Chondrocyte (in vitro differentiated cells): ENCODE measurements at regions not wholly inside any gene's neighbourhood (a gene's known extent, or its start where the extent isn't known, plus 50 kb on each side); places are given as distances from the start of the nearest gene placed in this dataset.

Source experiments
- DNase-seq: peaks from one replicate; pipeline ENCODE4 v3.0.0; 2021; ENCODE audit warnings: mixed read lengths, low spot score
- H3K27ac Mint-ChIP-seq: one replicate; pipeline ENCODE4 v1.8.0; 2021; ENCODE audit warnings: mild to moderate bottlenecking, moderate library complexity, mixed read lengths; ENCODE audit not compliant: unreplicated experiment
- H3K27me3 Mint-ChIP-seq: 2 replicates; pipeline ENCODE4 v1.8.0; 2021; ENCODE audit warnings: low read depth, mixed read lengths
- H3K36me3 Mint-ChIP-seq: 2 replicates; pipeline ENCODE4 v1.8.0; 2021; ENCODE audit warnings: low read depth, mixed read lengths
- H3K4me1 Mint-ChIP-seq: 2 replicates; pipeline ENCODE4 v1.8.0; 2021; ENCODE audit warnings: low read depth, mild to moderate bottlenecking, mixed read lengths
- H3K4me3 Mint-ChIP-seq: one replicate; pipeline ENCODE4 v1.8.0; 2021; ENCODE audit warnings: mild to moderate bottlenecking, moderate library complexity, mixed read lengths; ENCODE audit not compliant: unreplicated experiment
- H3K9me3 Mint-ChIP-seq: 2 replicates; pipeline ENCODE4 v1.8.0; 2021; ENCODE audit warnings: low read depth, mixed read lengths
- TF ChIP-seq, protein P1 (sequence below): fragments of 200-600 bp; sonication (generic); IDR thresholded peaks from 2 replicates; pipeline ENCODE4 v1.5.0; 2021; ENCODE audit warnings: antibody characterized with exemption, mild to moderate bottlenecking, moderate library complexity

DNA sequence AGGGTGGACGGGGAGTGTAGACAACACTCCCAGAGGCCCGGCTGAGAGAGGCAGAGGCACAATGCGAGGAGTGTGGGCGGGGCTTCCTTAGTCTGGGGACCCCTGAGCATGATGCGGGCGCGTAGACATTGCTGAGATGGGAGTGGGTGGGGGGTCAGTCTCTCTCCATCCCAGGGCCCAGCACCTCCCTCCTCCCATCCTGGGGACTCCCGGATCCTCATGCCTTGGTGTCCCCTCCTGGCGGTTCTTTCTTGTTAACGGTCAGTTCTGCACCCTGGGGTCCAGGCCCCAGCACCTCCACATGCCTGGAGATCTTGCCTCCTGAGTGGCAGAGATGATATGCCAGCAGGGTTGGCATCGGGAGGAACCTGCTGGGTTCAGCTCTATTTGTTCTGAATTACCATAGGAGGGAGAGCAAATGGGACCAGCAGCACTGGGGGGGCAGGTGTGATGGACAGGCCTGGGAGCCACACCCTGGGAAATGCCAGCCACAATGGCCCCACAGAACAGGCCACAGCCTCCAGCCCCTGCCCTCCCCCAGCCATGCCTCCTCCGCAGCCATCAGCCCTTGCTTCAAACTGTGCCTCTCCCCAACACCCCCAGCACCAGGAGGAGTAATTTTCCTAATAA is 55.7 kb downstream of the RTL6 start:
- peaks cover 3% of the 10 kb centered on the region for H3K9me3 Mint-ChIP-seq
- peaks cover 12% of the 10 kb centered on the region for H3K4me1 Mint-ChIP-seq
- no peak overlapping the region for H3K27ac Mint-ChIP-seq
- H3K36me3 Mint-ChIP-seq, result peaks cover 2% of the 10 kb centered on the region
- DNase-seq, result no peak
- H3K4me3 Mint-ChIP-seq, result no peak overlapping the region
- TF ChIP-seq, protein P1, sequence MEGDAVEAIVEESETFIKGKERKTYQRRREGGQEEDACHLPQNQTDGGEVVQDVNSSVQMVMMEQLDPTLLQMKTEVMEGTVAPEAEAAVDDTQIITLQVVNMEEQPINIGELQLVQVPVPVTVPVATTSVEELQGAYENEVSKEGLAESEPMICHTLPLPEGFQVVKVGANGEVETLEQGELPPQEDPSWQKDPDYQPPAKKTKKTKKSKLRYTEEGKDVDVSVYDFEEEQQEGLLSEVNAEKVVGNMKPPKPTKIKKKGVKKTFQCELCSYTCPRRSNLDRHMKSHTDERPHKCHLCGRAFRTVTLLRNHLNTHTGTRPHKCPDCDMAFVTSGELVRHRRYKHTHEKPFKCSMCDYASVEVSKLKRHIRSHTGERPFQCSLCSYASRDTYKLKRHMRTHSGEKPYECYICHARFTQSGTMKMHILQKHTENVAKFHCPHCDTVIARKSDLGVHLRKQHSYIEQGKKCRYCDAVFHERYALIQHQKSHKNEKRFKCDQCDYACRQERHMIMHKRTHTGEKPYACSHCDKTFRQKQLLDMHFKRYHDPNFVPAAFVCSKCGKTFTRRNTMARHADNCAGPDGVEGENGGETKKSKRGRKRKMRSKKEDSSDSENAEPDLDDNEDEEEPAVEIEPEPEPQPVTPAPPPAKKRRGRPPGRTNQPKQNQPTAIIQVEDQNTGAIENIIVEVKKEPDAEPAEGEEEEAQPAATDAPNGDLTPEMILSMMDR, result no peak
- H3K27me3 Mint-ChIP-seq, result no peaks in the 10 kb centered on the region

DNA sequence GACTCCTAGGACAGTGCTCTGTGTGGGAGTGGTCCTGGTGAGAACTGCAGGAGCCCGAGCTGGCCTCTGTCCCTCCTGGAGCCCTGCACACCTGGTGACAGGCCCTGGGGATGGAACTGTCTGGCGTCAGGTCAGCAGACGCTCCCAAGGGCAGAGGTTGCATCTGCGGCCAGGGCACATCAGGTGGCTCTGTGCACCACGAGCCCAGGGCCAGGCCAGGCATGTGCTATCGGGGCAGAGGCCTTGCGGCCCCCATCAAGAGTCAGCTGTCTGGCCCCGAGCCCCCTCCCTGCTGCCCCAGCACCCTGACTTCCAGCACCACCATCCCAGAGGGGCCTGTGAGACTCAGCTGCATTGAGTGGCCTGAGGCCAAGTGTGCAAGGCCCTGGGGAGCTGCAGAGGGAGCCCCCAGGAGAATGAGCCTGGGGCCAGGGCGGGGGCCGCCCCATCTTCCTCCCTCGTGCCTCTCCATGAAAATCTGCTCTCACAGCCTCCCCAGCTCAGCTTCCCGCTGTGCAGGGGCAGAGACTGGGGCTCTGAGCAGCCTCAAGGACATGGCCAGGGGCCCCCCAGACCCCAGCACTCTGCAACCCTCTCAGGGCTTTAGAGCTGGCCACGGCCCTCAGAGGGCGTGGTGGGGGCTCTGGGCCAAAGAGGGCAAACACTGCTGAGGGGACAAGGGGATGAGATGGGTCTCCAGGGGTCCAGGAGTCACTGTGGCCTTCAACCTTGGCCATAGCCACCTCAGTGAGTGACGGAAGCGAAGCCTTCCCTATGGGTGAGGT is 56.4 kb downstream of the RTL6 start:
- DNase-seq, result no peak
- Mint-ChIP-seq H3K4me1 (peaks cover 11% of the 10 kb centered on the region), H3K36me3 (peaks cover 2% of the 10 kb centered on the region), H3K9me3 (peaks cover 2% of the 10 kb centered on the region), H3K4me3 (no peak overlapping the region), H3K27ac (no peak overlapping the region), H3K27me3 (peaks cover 2% of the 10 kb centered on the region)
- TF ChIP-seq, protein P1, result no peak

DNA sequence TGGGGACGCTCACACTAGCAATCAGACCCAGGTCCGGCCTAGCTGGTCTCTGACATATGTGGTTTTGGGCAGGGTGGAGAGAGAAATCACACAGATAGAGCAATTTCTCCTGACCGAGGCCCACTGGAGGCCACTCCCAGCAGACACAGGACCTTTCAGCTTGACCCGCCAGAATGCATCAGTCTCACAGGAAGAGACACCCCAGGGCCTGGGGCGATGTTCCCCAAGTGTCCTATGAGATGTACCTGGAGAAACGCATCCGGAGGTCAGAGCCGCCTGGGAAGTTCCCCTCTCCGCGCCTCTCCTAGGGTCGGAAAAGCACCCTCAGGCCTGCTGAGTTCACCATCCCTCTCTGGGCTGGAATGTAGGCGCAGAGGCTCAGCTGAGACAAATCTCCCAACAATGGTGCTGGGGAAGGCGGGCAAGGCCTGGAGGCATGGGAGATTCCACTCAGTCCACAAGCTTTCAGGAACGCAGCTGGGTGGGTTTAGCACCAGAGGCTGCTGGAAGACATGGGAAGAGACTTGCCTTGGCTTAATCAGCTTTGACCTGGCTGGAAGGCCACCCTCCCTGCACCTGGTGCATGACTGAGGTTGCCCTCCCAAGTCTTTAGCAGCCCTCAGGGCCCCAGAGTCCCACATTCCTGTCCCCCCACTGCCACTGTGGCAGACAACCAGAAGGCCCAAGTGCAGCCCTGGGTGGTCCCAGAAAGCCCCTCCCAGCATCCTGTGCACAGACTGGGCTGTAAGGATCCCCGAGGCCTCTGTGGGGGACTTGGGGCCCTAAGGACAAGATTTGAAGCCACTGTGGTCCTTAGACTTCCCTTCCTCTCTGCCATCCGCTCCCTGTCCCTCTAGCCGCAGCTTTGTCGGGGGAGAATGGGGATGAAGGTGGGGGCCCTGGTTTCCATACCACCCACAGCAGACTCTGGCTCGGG is 57.5 kb downstream of the RTL6 start:
- Mint-ChIP-seq H3K4me3 (no peak overlapping the region), H3K4me1 (peaks cover 4% of the 10 kb centered on the region), H3K27me3 (peaks cover 2% of the 10 kb centered on the region), H3K9me3 (no peaks in the 10 kb centered on the region), H3K27ac (no peak overlapping the region), H3K36me3 (no peaks in the 10 kb centered on the region)
- TF ChIP-seq, protein P1, result no peak
- no peak for DNase-seq

DNA sequence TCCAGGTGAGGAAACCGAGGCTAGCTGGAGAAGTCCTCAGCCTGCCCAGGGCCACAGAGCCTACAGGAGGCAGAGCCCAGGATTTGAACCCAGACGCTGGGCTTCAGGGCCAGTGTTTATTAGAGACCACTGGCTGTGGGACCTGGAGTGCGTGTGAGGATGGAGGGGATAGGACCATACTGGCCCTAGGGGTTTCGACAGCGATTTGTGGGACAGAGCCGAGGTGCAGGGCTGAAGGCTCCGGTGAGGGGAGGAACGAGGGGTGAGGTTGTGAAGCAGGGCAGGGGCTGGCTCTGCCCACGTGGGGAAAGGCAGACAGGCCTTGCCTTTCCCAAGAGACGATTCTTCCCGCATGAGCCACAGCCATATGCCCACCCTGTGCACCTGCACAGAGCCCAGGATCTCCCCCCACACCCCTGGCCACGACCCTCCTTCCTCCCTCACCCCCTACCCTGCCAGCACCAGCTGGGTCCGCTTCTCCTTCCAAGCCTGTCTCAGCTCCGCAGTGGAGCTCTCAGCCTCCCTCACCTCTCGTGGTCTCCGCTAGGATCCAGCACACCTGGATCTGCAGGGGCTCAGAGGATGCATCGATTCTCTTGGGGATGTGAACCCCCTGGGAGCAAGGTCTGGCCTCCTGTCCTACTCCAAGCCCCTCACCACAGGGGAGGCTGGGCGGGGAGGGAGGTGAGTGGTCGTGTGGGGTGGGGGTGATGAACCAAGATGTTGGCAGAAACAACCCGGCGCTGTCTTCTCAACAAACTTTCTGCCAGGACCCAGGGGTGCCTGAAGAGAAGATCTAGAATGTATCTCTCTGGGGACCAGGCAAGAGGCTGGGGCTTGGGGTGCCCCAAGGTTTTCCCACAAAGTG is 58.4 kb downstream of the RTL6 start:
- H3K27ac Mint-ChIP-seq, result no peak overlapping the region

More for the DNA sequence above, 58.4 kb downstream of the RTL6 start:
- Mint-ChIP-seq H3K27me3 (peaks cover 8% of the 10 kb centered on the region), H3K4me3 (no peak overlapping the region), H3K4me1 (peaks cover 3% of the 10 kb centered on the region), H3K36me3 (no peaks in the 10 kb centered on the region), H3K9me3 (no peaks in the 10 kb centered on the region)
- TF ChIP-seq, protein P1, result no peak
- no peak for DNase-seq
